HG03460 (cell line): ENCODE measurements at regions not wholly inside any gene's neighbourhood (a gene's known extent, or its start where the extent isn't known, plus 50 kb on each side); places are given as distances from the start of the nearest gene placed in this dataset.

Source experiments
- ATAC-seq: cut with Tn5 transposase; IDR thresholded peaks from one replicate; pipeline ENCODE4 v1.9.1; 2021; ENCODE audit not compliant: unreplicated experiment

- no peak for ATAC-seq
These were observed 184.1 kb upstream of the ARL4C start for GRCh38 chr2:234680688-234681619.

GRCh38 chr2:234679741-234680687, 183.1 kb upstream of the ARL4C start:
- no peak for ATAC-seq

- no peak for ATAC-seq
These were observed 182.4 kb upstream of the ARL4C start for GRCh38 chr2:234679301-234679740.

GRCh38 chr2:234678711-234679110, 181.8 kb upstream of the ARL4C start:
- ATAC-seq = no peak

- no peak for ATAC-seq
These were observed 181.1 kb upstream of the ARL4C start for GRCh38 chr2:234677758-234678538.

GRCh38 chr2:234676783-234677450, 180.0 kb upstream of the ARL4C start:
- no peak for ATAC-seq

GRCh38 chr2:234676109-234676782, 179.4 kb upstream of the ARL4C start:
- no peak for ATAC-seq

- no peak for ATAC-seq
These were observed 177.9 kb upstream of the ARL4C start for GRCh38 chr2:234674781-234675201.

- no peak for ATAC-seq
These were observed 177.3 kb upstream of the ARL4C start for GRCh38 chr2:234673961-234674759.

- ATAC-seq = no peak
These were observed 176.6 kb upstream of the ARL4C start for GRCh38 chr2:234673501-234673900.

- ATAC-seq = no peak
These were observed 175.7 kb upstream of the ARL4C start for GRCh38 chr2:234672498-234673150.

GRCh38 chr2:234671716-234672115, 174.8 kb upstream of the ARL4C start:
- ATAC-seq = no peak

- ATAC-seq = no peak
These were observed 174.3 kb upstream of the ARL4C start for GRCh38 chr2:234671231-234671630.

- no peak for ATAC-seq
These were observed 173.9 kb upstream of the ARL4C start for GRCh38 chr2:234670806-234671205.

GRCh38 chr2:234670052-234670451, 173.2 kb upstream of the ARL4C start:
- no peak for ATAC-seq

GRCh38 chr2:234669621-234670020, 172.7 kb upstream of the ARL4C start:
- ATAC-seq = no peak

- no peak for ATAC-seq
These were observed 172.1 kb upstream of the ARL4C start for GRCh38 chr2:234669001-234669400.

- no peak for ATAC-seq
These were observed 170.0 kb upstream of the ARL4C start for GRCh38 chr2:234666911-234667310.
